HCT116 (cell line): ENCODE measurements at regions not wholly inside any gene's neighbourhood (a gene's known extent, or its start where the extent isn't known, plus 50 kb on each side); places are given as distances from the start of the nearest gene placed in this dataset.

Experiments used
- CEBPB ChIP-seq: IDR thresholded peaks from 2 replicates; pipeline ENCODE4 v1.6.1; 2012; ENCODE audit warnings: low read depth
- EZH2 ChIP-seq: fragments of 200-600 bp; sonication (generic); IDR thresholded peaks from 2 replicates; pipeline ENCODE4 v1.6.1; 2017; ENCODE audit warnings: antibody characterized with exemption, mixed run types
- JUND ChIP-seq: IDR thresholded peaks from 2 replicates; pipeline ENCODE4 v1.6.1; 2012
- POLR2A ChIP-seq: IDR thresholded peaks from 2 replicates; pipeline ENCODE4 v1.7.0; 2011; ENCODE audit warnings: borderline replicate concordance; ENCODE audit not compliant: insufficient read depth, insufficient read length; ENCODE audit errors: extremely low read depth
- POLR2AphosphoS5 ChIP-seq: IDR thresholded peaks from 2 replicates; pipeline ENCODE4 v1.6.1; 2011; ENCODE audit warnings: mild to moderate bottlenecking, low read depth, low read length, moderate library complexity
- ZFX ChIP-seq: fragments of 450-650 bp; IDR thresholded peaks from 2 replicates; pipeline ENCODE4 v1.6.1; 2017
- ZNF274 ChIP-seq: fragments of 200-500 bp; sonication (Bioruptor generic); IDR thresholded peaks from 2 replicates; pipeline ENCODE4 v1.6.1; 2014; ENCODE audit warnings: mild to moderate bottlenecking, low read depth, low read length, inconsistent platforms
- TF ChIP-seq, protein P1 (sequence below), 3 experiments: fragments of 200-600 bp in 1 of 3; sonication (generic) in 1 of 3; IDR thresholded peaks in 2 of 3; conservative IDR thresholded peaks in 1 of 3; 2 replicates each; pipeline ENCODE4 v1.5.1; 2012 to 2017; ENCODE audit warnings: low read depth in 2 of 3, low read length in 2 of 3, antibody characterized with exemption in 1 of 3, borderline replicate concordance in 1 of 3, control low read depth in 1 of 3, mild to moderate bottlenecking in 1 of 3, mixed read lengths in 1 of 3, mixed run types in 1 of 3, moderate library complexity in 1 of 3; ENCODE audit not compliant: insufficient read depth in 1 of 3

DNA sequence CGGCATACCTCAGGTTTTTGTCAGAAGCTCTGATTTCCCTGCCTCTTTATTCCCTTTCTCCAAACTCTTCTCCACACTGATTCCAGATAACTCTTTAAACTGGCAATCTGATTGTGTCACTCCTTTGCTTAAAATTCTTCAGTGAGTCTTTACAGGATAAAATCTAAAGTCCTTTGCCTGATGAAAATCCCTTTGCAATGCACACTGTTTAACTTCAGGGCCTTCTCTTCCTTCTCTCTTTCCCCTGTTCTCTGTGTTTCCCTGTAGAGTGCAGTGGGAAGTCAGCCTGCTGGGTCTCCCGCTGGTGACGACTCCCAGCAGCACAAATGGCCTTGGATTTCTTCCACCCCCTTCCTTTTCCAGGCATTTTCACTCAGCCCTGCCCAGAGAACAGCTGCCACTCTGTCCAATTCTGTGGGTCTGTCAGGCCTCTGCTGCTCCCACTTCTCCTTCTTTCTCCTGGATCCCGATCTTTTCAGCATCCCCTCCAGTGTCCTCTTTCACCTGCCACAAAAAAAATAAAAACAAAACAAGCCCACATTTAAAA lies 189.9 kb upstream of the NWD2 start:
- TF ChIP-seq, protein P1, sequence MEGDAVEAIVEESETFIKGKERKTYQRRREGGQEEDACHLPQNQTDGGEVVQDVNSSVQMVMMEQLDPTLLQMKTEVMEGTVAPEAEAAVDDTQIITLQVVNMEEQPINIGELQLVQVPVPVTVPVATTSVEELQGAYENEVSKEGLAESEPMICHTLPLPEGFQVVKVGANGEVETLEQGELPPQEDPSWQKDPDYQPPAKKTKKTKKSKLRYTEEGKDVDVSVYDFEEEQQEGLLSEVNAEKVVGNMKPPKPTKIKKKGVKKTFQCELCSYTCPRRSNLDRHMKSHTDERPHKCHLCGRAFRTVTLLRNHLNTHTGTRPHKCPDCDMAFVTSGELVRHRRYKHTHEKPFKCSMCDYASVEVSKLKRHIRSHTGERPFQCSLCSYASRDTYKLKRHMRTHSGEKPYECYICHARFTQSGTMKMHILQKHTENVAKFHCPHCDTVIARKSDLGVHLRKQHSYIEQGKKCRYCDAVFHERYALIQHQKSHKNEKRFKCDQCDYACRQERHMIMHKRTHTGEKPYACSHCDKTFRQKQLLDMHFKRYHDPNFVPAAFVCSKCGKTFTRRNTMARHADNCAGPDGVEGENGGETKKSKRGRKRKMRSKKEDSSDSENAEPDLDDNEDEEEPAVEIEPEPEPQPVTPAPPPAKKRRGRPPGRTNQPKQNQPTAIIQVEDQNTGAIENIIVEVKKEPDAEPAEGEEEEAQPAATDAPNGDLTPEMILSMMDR (IDR thresholded peaks at IDR 0.05 in 2 of 3, conservative IDR thresholded peaks at IDR 0.05 in 1 of 3; ENCODE audit: borderline replicate concordance in 1 of 3, insufficient read depth in 1 of 3, low read depth in 2 of 3, low read length in 2 of 3): no peak
- no peak for TF ChIP-seq POLR2A
- TF ChIP-seq CEBPB: no peak
- no peak for TF ChIP-seq ZFX
- TF ChIP-seq POLR2AphosphoS5: no peak
- no peak for TF ChIP-seq ZNF274
- no peak for TF ChIP-seq EZH2
- TF ChIP-seq JUND: no peak
